GM20000 (cell line): ENCODE measurements at regions not wholly inside any gene's neighbourhood (a gene's known extent, or its start where the extent isn't known, plus 50 kb on each side); places are given as distances from the start of the nearest gene placed in this dataset.

Experiments
- DNase-seq: peaks from one replicate; pipeline ENCODE4 v3.0.0; 2012; ENCODE audit warnings: low spot score
- TF ChIP-seq, protein P1 (sequence below): IDR thresholded peaks from 2 replicates; pipeline ENCODE4 v1.5.1; 2012; ENCODE audit warnings: mild to moderate bottlenecking, control low read depth; ENCODE audit errors: extremely low read depth, missing control alignments

DNA sequence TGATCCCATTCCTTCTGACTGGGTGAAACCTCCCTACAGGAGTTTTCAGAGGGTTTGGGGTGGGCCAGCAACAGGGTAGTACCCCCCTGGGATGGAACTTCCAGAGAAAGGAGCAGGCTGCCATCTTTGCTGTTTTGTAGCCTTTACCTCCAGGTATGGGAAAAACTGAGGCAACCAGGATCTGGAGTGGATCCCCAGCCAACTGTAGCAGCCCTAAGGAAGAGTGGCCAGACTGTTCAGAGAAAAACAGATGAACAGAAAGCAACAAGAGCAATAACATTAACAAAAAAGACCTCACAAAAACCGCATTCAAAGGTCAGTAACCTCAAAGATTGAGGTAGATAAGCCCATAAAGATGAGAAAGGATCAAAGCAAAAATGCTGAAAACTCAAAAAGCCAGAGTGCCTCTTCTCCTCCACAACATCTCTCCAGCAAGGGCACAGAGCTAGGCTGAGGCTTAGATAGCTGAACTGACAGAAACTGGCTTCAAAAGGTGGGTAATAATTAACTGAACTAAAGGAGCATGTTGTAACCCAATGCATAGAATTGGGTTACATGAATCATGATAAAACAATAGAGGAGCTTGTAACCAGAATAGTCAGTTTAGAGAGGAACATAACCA is 1288.6 kb upstream of the CNTN5 start:
- TF ChIP-seq, protein P1, sequence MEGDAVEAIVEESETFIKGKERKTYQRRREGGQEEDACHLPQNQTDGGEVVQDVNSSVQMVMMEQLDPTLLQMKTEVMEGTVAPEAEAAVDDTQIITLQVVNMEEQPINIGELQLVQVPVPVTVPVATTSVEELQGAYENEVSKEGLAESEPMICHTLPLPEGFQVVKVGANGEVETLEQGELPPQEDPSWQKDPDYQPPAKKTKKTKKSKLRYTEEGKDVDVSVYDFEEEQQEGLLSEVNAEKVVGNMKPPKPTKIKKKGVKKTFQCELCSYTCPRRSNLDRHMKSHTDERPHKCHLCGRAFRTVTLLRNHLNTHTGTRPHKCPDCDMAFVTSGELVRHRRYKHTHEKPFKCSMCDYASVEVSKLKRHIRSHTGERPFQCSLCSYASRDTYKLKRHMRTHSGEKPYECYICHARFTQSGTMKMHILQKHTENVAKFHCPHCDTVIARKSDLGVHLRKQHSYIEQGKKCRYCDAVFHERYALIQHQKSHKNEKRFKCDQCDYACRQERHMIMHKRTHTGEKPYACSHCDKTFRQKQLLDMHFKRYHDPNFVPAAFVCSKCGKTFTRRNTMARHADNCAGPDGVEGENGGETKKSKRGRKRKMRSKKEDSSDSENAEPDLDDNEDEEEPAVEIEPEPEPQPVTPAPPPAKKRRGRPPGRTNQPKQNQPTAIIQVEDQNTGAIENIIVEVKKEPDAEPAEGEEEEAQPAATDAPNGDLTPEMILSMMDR: no peak
- no peak for DNase-seq

- TF ChIP-seq, protein P1: no peak
- no peak for DNase-seq
These were observed 1282.0 kb upstream of the CNTN5 start for GRCh38 chr11:97738751-97739150.

DNA sequence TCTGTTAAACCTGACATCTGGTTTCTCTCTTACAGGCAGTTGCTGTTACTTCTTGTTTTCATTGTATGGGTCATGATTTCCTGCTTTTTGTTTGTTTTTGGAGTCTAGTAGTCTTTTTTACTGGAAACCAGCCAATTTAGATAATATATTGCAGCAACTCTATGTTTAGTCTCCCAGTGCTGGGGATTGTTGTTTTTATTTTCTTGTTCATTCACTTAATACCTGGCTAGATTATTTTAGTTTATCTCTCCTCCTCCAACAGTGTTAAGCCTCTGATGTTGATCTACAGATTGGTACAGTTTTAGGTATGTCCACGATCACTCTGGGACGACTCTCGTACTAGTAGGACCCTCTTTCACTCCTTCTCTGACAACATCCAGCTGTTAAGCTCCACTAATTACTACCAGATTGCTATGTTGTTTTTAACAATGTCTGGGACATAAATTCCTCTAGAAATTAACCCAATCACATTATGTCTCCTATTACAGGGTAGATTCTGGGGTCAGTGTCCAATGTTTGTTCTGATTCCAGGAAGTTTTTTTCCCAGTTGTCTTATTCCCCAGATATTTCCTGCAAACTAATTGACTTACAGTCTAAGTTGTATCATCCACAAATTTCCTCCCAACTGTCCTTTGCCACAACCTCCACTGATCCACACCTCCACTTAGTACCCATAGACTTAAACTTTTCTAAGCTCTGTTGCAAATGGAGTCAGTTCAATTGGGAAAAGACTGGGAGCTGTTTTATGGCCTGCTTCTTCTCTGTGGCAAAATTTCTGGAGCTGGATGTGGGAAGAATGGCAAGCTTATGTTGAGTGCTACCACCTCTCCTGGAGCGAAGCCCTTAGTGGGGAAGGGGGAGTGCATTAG is 1280.6 kb upstream of the CNTN5 start:
- DNase-seq: no peak
- TF ChIP-seq, protein P1: no peak

DNA sequence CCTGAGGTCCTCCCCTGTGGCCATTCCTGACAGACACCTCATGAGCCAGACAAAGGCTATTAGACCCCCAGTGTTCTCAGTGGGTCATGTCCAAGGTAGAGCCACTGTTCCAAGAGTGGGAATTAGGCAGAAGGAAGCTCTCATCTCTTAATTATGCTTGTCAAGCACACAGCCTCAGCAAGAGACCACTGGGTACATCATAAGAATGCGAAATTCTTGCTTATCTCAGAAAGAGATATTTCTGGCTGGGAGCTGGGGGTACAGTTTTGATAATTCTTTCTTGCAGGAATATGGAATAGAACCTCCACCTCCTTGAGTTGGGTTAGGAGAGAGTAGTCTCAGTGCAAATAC is 1280.0 kb upstream of the CNTN5 start:
- DNase-seq: no peak
- TF ChIP-seq, protein P1: no peak

GRCh38 chr11:97742717-97743116 is 1278.0 kb upstream of the CNTN5 start:
- no peak for DNase-seq
- TF ChIP-seq, protein P1: no peak

DNA sequence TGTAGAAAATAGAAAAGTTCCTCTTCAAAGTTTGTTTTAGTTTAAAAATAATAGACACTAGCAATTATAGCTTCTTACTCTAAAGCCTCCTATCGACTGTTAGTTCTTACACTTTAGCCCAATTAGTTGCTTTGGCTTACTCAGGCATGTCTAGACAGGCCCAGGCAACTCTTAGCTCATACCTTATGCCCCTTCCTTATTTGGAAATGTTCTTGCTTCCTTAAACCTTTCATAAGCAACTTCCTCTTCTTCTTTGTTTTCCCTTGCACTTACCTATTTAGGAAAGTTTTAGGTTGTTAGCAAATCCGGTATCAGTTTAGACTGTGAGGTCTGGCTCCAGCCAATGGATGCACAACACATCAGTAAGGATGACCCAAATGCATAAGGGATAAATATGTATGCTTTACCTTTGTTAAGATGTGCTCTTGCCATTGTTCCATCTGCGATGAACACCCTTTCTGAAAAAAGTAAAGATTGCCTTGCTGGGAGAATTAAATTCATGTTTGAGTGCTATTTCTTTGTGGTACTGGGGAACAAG is 1277.5 kb upstream of the CNTN5 start:
- DNase-seq: no peak
- TF ChIP-seq, protein P1: no peak

- no peak for DNase-seq
- TF ChIP-seq, protein P1: no peak
These were observed 1275.2 kb upstream of the CNTN5 start for GRCh38 chr11:97745515-97746050.
